ENCODE measurements at regions not wholly inside any gene's neighbourhood (a gene's known extent, or its start where the extent isn't known, plus 50 kb on each side); places are given as distances from the start of the nearest gene placed in this dataset.

- Histone ChIP-seq H3K27ac (no peak overlapping the region), H3K4me1 (peaks cover 4% of the 10 kb centered on the region), H3K27me3 (no peaks in the 10 kb centered on the region), H3K9me3 (no peaks in the 10 kb centered on the region), H3K36me3 (no peaks in the 10 kb centered on the region), H3K4me3 (no peak overlapping the region)
- TF ChIP-seq CTCF (IDR thresholded peaks at IDR 0.05) = no peak
- DNase-seq (no peak), ATAC-seq (no peak)
- intact Hi-C loops (cut with DNase I) = no loop called here
Measured at GRCh38 chr2:241935314-241935713, 65.8 kb downstream of the RTP5 start.

GRCh38 chr2:241935774-241936173 is 66.2 kb downstream of the RTP5 start:
- H3K27ac ChIP-seq = no peak overlapping the region

GRCh38 chr2:241936457-241937133 is 67.1 kb downstream of the RTP5 start:
- peak; percentile 7 for ATAC-seq

More at GRCh38 chr2:241935774-241936173, 66.2 kb downstream of the RTP5 start:
- no peak for TF ChIP-seq CTCF (IDR thresholded peaks at IDR 0.05)
- no peak for ATAC-seq
- Histone ChIP-seq H3K9me3 (no peaks in the 10 kb centered on the region), H3K36me3 (no peaks in the 10 kb centered on the region), H3K27me3 (no peaks in the 10 kb centered on the region), H3K4me3 (no peak overlapping the region), H3K4me1 (peaks cover 4% of the 10 kb centered on the region)
- DNase-seq = no peak
- intact Hi-C loops (cut with DNase I) = no loop called here

GRCh38 chr2:241937297-241937696 is 67.8 kb downstream of the RTP5 start:
- no peaks in the 10 kb centered on the region for H3K36me3 ChIP-seq
- H3K4me3 ChIP-seq = no peak overlapping the region
- H3K9me3 ChIP-seq = no peaks in the 10 kb centered on the region
- no peak for TF ChIP-seq CTCF (IDR thresholded peaks at IDR 0.05)
- no peak overlapping the region for H3K27ac ChIP-seq
- ATAC-seq = no peak
- H3K27me3 ChIP-seq = no peaks in the 10 kb centered on the region
- peaks cover 4% of the 10 kb centered on the region for H3K4me1 ChIP-seq
- intact Hi-C loops (cut with DNase I) = no loop called here
- DNase-seq = no peak

More at GRCh38 chr2:241936457-241937133, 67.1 kb downstream of the RTP5 start:
- peaks cover 4% of the 10 kb centered on the region for H3K4me1 ChIP-seq
- H3K27ac ChIP-seq = no peak overlapping the region
- intact Hi-C loops (cut with DNase I) = no loop called here
- H3K9me3 ChIP-seq = no peaks in the 10 kb centered on the region
- H3K4me3 ChIP-seq = no peak overlapping the region
- H3K27me3 ChIP-seq = no peaks in the 10 kb centered on the region
- DNase-seq = no peak
- no peak for TF ChIP-seq CTCF (IDR thresholded peaks at IDR 0.05)
- no peaks in the 10 kb centered on the region for H3K36me3 ChIP-seq

GRCh38 chr2:241939541-241939940 is 70.0 kb downstream of the RTP5 start:
- TF ChIP-seq CTCF (IDR thresholded peaks at IDR 0.05) = no peak
- ATAC-seq = no peak
- intact Hi-C loops (cut with DNase I) = no loop called here

GRCh38 chr2:241940329-241940728 is 70.8 kb downstream of the RTP5 start:
- ATAC-seq (no peak), DNase-seq (no peak)
- Histone ChIP-seq H3K4me3 (no peak overlapping the region), H3K27ac (no peak overlapping the region), H3K36me3 (no peaks in the 10 kb centered on the region), H3K4me1 (no peaks in the 10 kb centered on the region), H3K9me3 (no peaks in the 10 kb centered on the region), H3K27me3 (no peaks in the 10 kb centered on the region)
- intact Hi-C loops (cut with DNase I) = no loop called here
- TF ChIP-seq CTCF (IDR thresholded peaks at IDR 0.05) = peak; percentile 29

More at GRCh38 chr2:241939541-241939940, 70.0 kb downstream of the RTP5 start:
- no peaks in the 10 kb centered on the region for H3K4me1 ChIP-seq
- no peak overlapping the region for H3K4me3 ChIP-seq
- no peaks in the 10 kb centered on the region for H3K9me3 ChIP-seq
- no peak overlapping the region for H3K27ac ChIP-seq
- H3K36me3 ChIP-seq = no peaks in the 10 kb centered on the region
- DNase-seq = no peak
- no peaks in the 10 kb centered on the region for H3K27me3 ChIP-seq
